H1 (cell line): ENCODE measurements at regions not wholly inside any gene's neighbourhood (a gene's known extent, or its start where the extent isn't known, plus 50 kb on each side); places are given as distances from the start of the nearest gene placed in this dataset.

Experiments used
- CTCF ChIA-PET: fragments of 300-600 bp; sonication (Branson Sonifier 250); formaldehyde crosslinking; loops from one replicate; lab custom pipeline; 2021; ENCODE audit not compliant: partially characterized antibody; lab: Charles Lee
- POLR2A ChIA-PET: fragments of 300-600 bp; sonication (Branson Sonifier 250); formaldehyde crosslinking; loops from one replicate; lab custom pipeline; 2021; ENCODE audit warnings: inconsistent platforms; ENCODE audit not compliant: partially characterized antibody; lab: Charles Lee
- DNase-seq, 2 experiments: peaks; one replicate each; pipeline versions ENCODE4 v3.0.0 to v3.0.0-alpha.2; 2010 to 2022; ENCODE audit warnings: low spot score in 2 of 2, low read depth in 1 of 2, mixed read lengths in 1 of 2
- FAIRE-seq: peaks from 2 replicates; lab custom pipeline; 2011; peaks lifted over from hg19 to GRCh38; lab: Jason Lieb, UNC
- H2AFZ ChIP-seq: 2 replicates; pipeline ENCODE4 v1.8.1; 2012; ENCODE audit warnings: low read length, inconsistent platforms
- H2AK5ac ChIP-seq: 2 replicates; pipeline ENCODE4 v1.6.1; 2013; ENCODE audit warnings: low read depth, low read length
- H2BK120ac ChIP-seq: replicated peaks from 2 replicates; pipeline ENCODE3; 2013; ENCODE audit warnings: low read depth, low read length, inconsistent platforms
- H2BK12ac ChIP-seq: 2 replicates; pipeline ENCODE4 v1.6.1; 2013; ENCODE audit warnings: low read depth, low read length
- H2BK15ac ChIP-seq: 2 replicates; pipeline ENCODE4 v1.6.1; 2013; ENCODE audit warnings: low read length
- H2BK20ac ChIP-seq: 2 replicates; pipeline ENCODE4 v1.6.1; 2013; ENCODE audit warnings: low read length
- H2BK5ac ChIP-seq: 2 replicates; pipeline ENCODE4 v1.6.1; 2013; ENCODE audit warnings: low read depth, low read length
- H3K14ac ChIP-seq: 2 replicates; pipeline ENCODE4 v1.6.1; 2013; ENCODE audit warnings: inconsistent platforms; ENCODE audit not compliant: insufficient read length
- H3K18ac ChIP-seq: 2 replicates; pipeline ENCODE4 v1.6.1; 2013; ENCODE audit warnings: low read length; ENCODE audit errors: extremely low read depth
- H3K23ac ChIP-seq: 2 replicates; pipeline ENCODE4 v1.6.1; 2013; ENCODE audit warnings: inconsistent platforms; ENCODE audit not compliant: insufficient read length
- H3K23me2 ChIP-seq: 2 replicates; pipeline ENCODE4 v1.6.1; 2013; ENCODE audit warnings: low read depth, low read length
- H3K27ac ChIP-seq: 2 replicates; pipeline ENCODE4 v1.6.1; 2011; ENCODE audit warnings: low read depth, low read length, inconsistent platforms
- H3K27me3 ChIP-seq, 4 experiments: replicated peaks in 1 of 4; 1 replicate in 1 of 4; 2 replicates in 3 of 4; pipeline versions ENCODE4 v1.6.1 to v1.8.1; 2011 to 2013; ENCODE audit warnings: low read length in 3 of 4, mild to moderate bottlenecking in 3 of 4, inconsistent platforms in 2 of 4, mixed read lengths in 2 of 4, moderate library complexity in 1 of 4; ENCODE audit not compliant: control insufficient read depth in 3 of 4, insufficient read depth in 3 of 4; ENCODE audit errors: extremely low read depth in 1 of 4
- H3K36me3 ChIP-seq, 4 experiments: 2 replicates each; pipeline versions ENCODE4 v1.6.1 to v1.8.1; 2011 to 2013; ENCODE audit warnings: mild to moderate bottlenecking in 4 of 4, low read length in 3 of 4, moderate library complexity in 2 of 4, control low read depth in 1 of 4, inconsistent platforms in 1 of 4; ENCODE audit not compliant: insufficient read depth in 4 of 4, control insufficient read depth in 2 of 4
- H3K4ac ChIP-seq: replicated peaks from 2 replicates; pipeline ENCODE3; 2013; ENCODE audit warnings: low read length, low read depth, mixed read lengths, inconsistent platforms; ENCODE audit not compliant: insufficient read length
- H3K4me1 ChIP-seq, 4 experiments: replicated peaks in 1 of 4; 1 replicate in 1 of 4; 2 replicates in 3 of 4; pipeline versions ENCODE4 v1.6.1 to v1.8.1; 2011 to 2013; ENCODE audit warnings: low read length in 3 of 4, inconsistent platforms in 2 of 4, mixed read lengths in 1 of 4; ENCODE audit not compliant: insufficient read depth in 4 of 4, control insufficient read depth in 3 of 4
- H3K4me2 ChIP-seq, 2 experiments: 2 replicates each; pipeline versions ENCODE4 v1.6.1 to v1.8.1; 2011 to 2013; ENCODE audit warnings: low read depth in 2 of 2, low read length in 2 of 2, control low read depth in 1 of 2, inconsistent platforms in 1 of 2, mild to moderate bottlenecking in 1 of 2; ENCODE audit not compliant: insufficient read depth in 1 of 2
- H3K4me3 ChIP-seq, 4 experiments: fragments of 200-600, 300-600 bp in 1 of 4; sonication (generic), shearing (Covaris generic), sonication (Bioruptor Twin) in 1 of 4; 2 replicates each; pipeline versions ENCODE4 v1.5.1 to v1.8.1; 2011 to 2016; ENCODE audit warnings: low read length in 4 of 4, low read depth in 3 of 4, control low read depth in 2 of 4, inconsistent platforms in 2 of 4, mild to moderate bottlenecking in 2 of 4, mixed read lengths in 1 of 4, moderate library complexity in 1 of 4; ENCODE audit not compliant: insufficient read depth in 2 of 4; ENCODE audit errors: extremely low read depth in 1 of 4
- H3K56ac ChIP-seq: replicated peaks from 2 replicates; pipeline ENCODE3; 2013; ENCODE audit warnings: low read depth, mild to moderate bottlenecking, mixed read lengths, low read length, inconsistent platforms; ENCODE audit not compliant: insufficient read length
- H3K79me1 ChIP-seq: 2 replicates; pipeline ENCODE4 v1.6.1; 2013; ENCODE audit warnings: low read depth, low read length, control low read depth
- H3K79me2 ChIP-seq, 2 experiments: 2 replicates each; pipeline versions ENCODE4 v1.6.1 to v1.8.1; 2012 to 2013; ENCODE audit warnings: low read length in 2 of 2, mild to moderate bottlenecking in 2 of 2, inconsistent platforms in 1 of 2; ENCODE audit not compliant: insufficient read depth in 2 of 2, control insufficient read depth in 1 of 2
- H3K9ac ChIP-seq, 4 experiments: replicated peaks in 1 of 4; 1 replicate in 1 of 4; 2 replicates in 3 of 4; pipeline versions ENCODE4 v1.6.1 to v1.8.1; 2011 to 2013; ENCODE audit warnings: low read depth in 3 of 4, low read length in 3 of 4, control low read depth in 2 of 4, mild to moderate bottlenecking in 2 of 4, moderate library complexity in 2 of 4, inconsistent platforms in 1 of 4; ENCODE audit errors: extremely low read depth in 1 of 4
- H3K9me3 ChIP-seq, 2 experiments: 2 replicates each; pipeline versions ENCODE4 v1.6.1 to v1.8.1; 2012 to 2013; ENCODE audit warnings: mild to moderate bottlenecking in 2 of 2, moderate library complexity in 2 of 2, control low read depth in 1 of 2, inconsistent platforms in 1 of 2, low read depth in 1 of 2, low read length in 1 of 2, mixed read lengths in 1 of 2; ENCODE audit not compliant: insufficient read depth in 2 of 2
- H4K20me1 ChIP-seq, 2 experiments: replicated peaks in 1 of 2; 2 replicates each; pipeline versions ENCODE3 to v1.8.1; 2011 to 2013; ENCODE audit warnings: inconsistent platforms in 2 of 2, low read length in 2 of 2, mild to moderate bottlenecking in 1 of 2; ENCODE audit not compliant: insufficient read depth in 2 of 2, control insufficient read depth in 1 of 2
- H4K5ac ChIP-seq: 2 replicates; pipeline ENCODE4 v1.6.1; 2013; ENCODE audit warnings: low read length, low read depth, mixed read lengths, inconsistent platforms; ENCODE audit not compliant: insufficient read length
- H4K8ac ChIP-seq: 2 replicates; pipeline ENCODE4 v1.8.0; 2013; ENCODE audit warnings: mild to moderate bottlenecking, moderate library complexity, low read length, inconsistent platforms; ENCODE audit not compliant: insufficient read depth; ENCODE audit errors: extremely low read depth
- H4K91ac ChIP-seq: replicated peaks from 2 replicates; pipeline ENCODE3; 2013; ENCODE audit warnings: low read length, mixed read lengths, inconsistent platforms; ENCODE audit not compliant: insufficient read length
- BACH1 ChIP-seq: IDR thresholded peaks from 2 replicates; pipeline ENCODE4 v1.6.1; 2012; ENCODE audit warnings: low read length, improper control_type of control experiment
- CEBPB ChIP-seq: IDR thresholded peaks from 2 replicates; pipeline ENCODE4 v1.6.1; 2012; ENCODE audit warnings: low read depth, low read length
- GABPA ChIP-seq: IDR thresholded peaks from 2 replicates; pipeline ENCODE4 v1.6.1; 2011; ENCODE audit warnings: mild to moderate bottlenecking, low read length, moderate library complexity, borderline replicate concordance; ENCODE audit not compliant: insufficient read depth
- GTF2F1 ChIP-seq: IDR thresholded peaks from 2 replicates; pipeline ENCODE4 v1.6.1; 2012; ENCODE audit warnings: low read depth, low read length, improper control_type of control experiment, borderline replicate concordance
- PHF8 ChIP-seq: fragments of 200-600 bp; sonication (generic); conservative IDR thresholded peaks from 2 replicates; pipeline ENCODE4 v1.7.1; 2012; ENCODE audit warnings: low read depth, mild to moderate bottlenecking, inconsistent platforms, low read length, moderate library complexity
- POLR2AphosphoS5 ChIP-seq: IDR thresholded peaks from 2 replicates; pipeline ENCODE4 v1.6.1; 2011; ENCODE audit warnings: low read depth, low read length
- RFX5 ChIP-seq: IDR thresholded peaks from 2 replicates; pipeline ENCODE4 v1.6.1; 2011; ENCODE audit warnings: low read depth, low read length, improper control_type of control experiment, borderline replicate concordance
- SIN3A ChIP-seq, 2 experiments: IDR thresholded peaks in 1 of 2; conservative IDR thresholded peaks in 1 of 2; 2 replicates each; pipeline ENCODE4 v1.6.1; 2011 to 2012; ENCODE audit warnings: low read length in 2 of 2, improper control_type of control experiment in 1 of 2, low read depth in 1 of 2, mild to moderate bottlenecking in 1 of 2
- SP1 ChIP-seq: IDR thresholded peaks from 2 replicates; pipeline ENCODE4 v1.6.1; 2011; ENCODE audit warnings: low read depth, low read length
- SRF ChIP-seq: IDR thresholded peaks from 2 replicates; pipeline ENCODE4 v1.6.1; 2011; ENCODE audit warnings: mild to moderate bottlenecking, low read depth, low read length, moderate library complexity
- TAF1 ChIP-seq: IDR thresholded peaks from 2 replicates; pipeline ENCODE4 v1.6.1; 2011; ENCODE audit warnings: mild to moderate bottlenecking, low read depth, low read length
- WGBS, 2 experiments: shearing (Covaris generic) in 1 of 2; methylation state at CpG; one replicate each; pipeline versions ENCODE4 v1.1.6 to v1.1.7; 2013 to 2015; ENCODE audit warnings: low lambda C conversion rate in 2 of 2, mixed read lengths in 2 of 2, inconsistent platforms in 1 of 2, low coverage in 1 of 2, missing lambda C conversion rate in 1 of 2; ENCODE audit not compliant: insufficient replicate concordance in 2 of 2, insufficient coverage in 1 of 2, insufficient read length in 1 of 2; ENCODE audit errors: extremely low coverage in 1 of 2, missing lambda C conversion rate in 1 of 2; 5-methylcytosine and 5-hydroxymethylcytosine counted together

DNA sequence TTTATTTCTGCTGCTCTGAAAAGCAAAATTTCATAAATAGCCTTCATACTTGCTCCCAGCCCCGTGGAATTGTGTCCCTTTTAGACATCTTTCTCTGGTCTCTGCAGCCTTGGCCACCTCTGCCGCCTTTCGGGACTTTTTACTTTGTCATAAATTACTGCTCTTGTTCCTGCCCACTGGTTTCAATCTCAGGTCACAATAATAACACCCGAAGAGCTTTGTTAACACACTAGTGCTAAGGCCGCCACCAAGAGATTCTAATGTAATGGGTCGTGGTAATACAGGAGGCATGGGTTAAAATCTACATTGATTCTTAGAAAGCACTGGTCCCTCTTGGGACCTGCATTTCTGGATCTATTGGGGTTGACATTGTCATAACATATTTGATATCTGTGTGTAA lies 276.0 kb upstream of the VWC2 start:
- no peak overlapping the region for H2AFZ ChIP-seq
- no peak overlapping the region for H3K14ac ChIP-seq
- no peak overlapping the region for H3K18ac ChIP-seq
- no peak overlapping the region for H4K91ac ChIP-seq
- H2BK15ac ChIP-seq = no peak overlapping the region
- H4K8ac ChIP-seq = no peak overlapping the region
- no peaks in the 10 kb centered on the region for H4K20me1 ChIP-seq
- H3K27ac ChIP-seq = no peak overlapping the region
- CTCF ChIA-PET = no interaction called here
- no peak overlapping the region for H2AK5ac ChIP-seq
- no peaks in the 10 kb centered on the region for H3K36me3 ChIP-seq
- TF ChIP-seq SIN3A (conservative IDR thresholded peaks at IDR 0.05 in 1 of 2, IDR thresholded peaks at IDR 0.05 in 1 of 2; ENCODE audit: low read depth in 1 of 2, low read length in 2 of 2) = no peak
- no peak for TF ChIP-seq SRF
- no peak for TF ChIP-seq POLR2AphosphoS5
- TF ChIP-seq GTF2F1 = no peak
- no peak for TF ChIP-seq CEBPB
- TF ChIP-seq TAF1 = no peak
- no peak for TF ChIP-seq SP1
- no peak for TF ChIP-seq BACH1
- TF ChIP-seq RFX5 = no peak
- TF ChIP-seq GABPA = no peak
- TF ChIP-seq PHF8 = no peak
- no peaks in the 10 kb centered on the region for H3K9me3 ChIP-seq
- DNase-seq (no peak), FAIRE-seq (no peak)
- no peaks in the 10 kb centered on the region for H3K23me2 ChIP-seq
- no peak overlapping the region for H2BK5ac ChIP-seq
- no peak overlapping the region for H3K9ac ChIP-seq
- no peaks in the 10 kb centered on the region for H3K27me3 ChIP-seq
- H4K5ac ChIP-seq = no peak overlapping the region
- H3K4me3 ChIP-seq = no peak overlapping the region
- H2BK12ac ChIP-seq = no peak overlapping the region
- H3K4ac ChIP-seq = no peak overlapping the region
- H3K79me1 ChIP-seq = no peaks in the 10 kb centered on the region
- no peak overlapping the region for H2BK120ac ChIP-seq
- H2BK20ac ChIP-seq = no peak overlapping the region
- no peak overlapping the region for H3K56ac ChIP-seq
- POLR2A ChIA-PET = no interaction called here
- WGBS, 2 experiments = 90% methylated on average over 6 of the region's 6 CpGs; no CpG with 5 or more reads in 1 of the 2 experiments
- no peaks in the 10 kb centered on the region for H3K4me1 ChIP-seq
- H3K4me2 ChIP-seq = no peak overlapping the region
- no peak overlapping the region for H3K23ac ChIP-seq
- H3K79me2 ChIP-seq = no peaks in the 10 kb centered on the region
